Effector memory CD8-positive, alpha-beta T cell (primary cell): ENCODE measurements at regions not wholly inside any gene's neighbourhood (a gene's known extent, or its start where the extent isn't known, plus 50 kb on each side); places are given as distances from the start of the nearest gene placed in this dataset.

Source experiments
- ATAC-seq: fragments of 150-1000 bp; cut with Tn5 transposase; replicated peaks from 2 replicates; pipeline ENCODE4 v1.10.0; 2021; ENCODE audit warnings: mild to moderate bottlenecking, moderate library complexity
- DNase-seq, 3 experiments: peaks; one replicate each; pipeline ENCODE4 v3.0.0; 2021
- H3K27ac Mint-ChIP-seq, 2 donors: one replicate each; pipeline ENCODE4 v1.8.0; 2022; ENCODE audit warnings: mild to moderate bottlenecking in 2 of 2, mixed read lengths in 2 of 2, moderate library complexity in 2 of 2
- H3K27me3 Mint-ChIP-seq, 2 donors: one replicate each; pipeline ENCODE4 v1.8.0; 2022; ENCODE audit warnings: mixed read lengths in 2 of 2
- H3K36me3 Mint-ChIP-seq: one replicate; pipeline ENCODE4 v1.8.0; 2022; ENCODE audit warnings: mild to moderate bottlenecking, moderate library complexity, mixed read lengths; ENCODE audit not compliant: insufficient read depth
- H3K4me1 Mint-ChIP-seq, 2 donors: one replicate each; pipeline ENCODE4 v1.8.0; 2022; ENCODE audit warnings: low read depth in 2 of 2, mixed read lengths in 2 of 2
- H3K4me3 Mint-ChIP-seq, 2 donors: one replicate each; pipeline ENCODE4 v1.8.0; 2022; ENCODE audit warnings: mild to moderate bottlenecking in 2 of 2, mixed read lengths in 2 of 2, moderate library complexity in 2 of 2
- H3K9me3 Mint-ChIP-seq, 2 donors: one replicate each; pipeline ENCODE4 v1.8.0; 2022; ENCODE audit warnings: mixed read lengths in 2 of 2

GRCh38 chr1:18552631-18553030 lies 71.9 kb downstream of the KLHDC7A start:
- ATAC-seq (no peak), DNase-seq (no peak)
- Mint-ChIP-seq H3K27ac (no peak overlapping the region), H3K4me1 (peaks cover 3% of the 10 kb centered on the region in 2 donors), H3K36me3 (no peaks in the 10 kb centered on the region), H3K9me3 (no peaks in the 10 kb centered on the region), H3K4me3 (no peak overlapping the region), H3K27me3 (peaks cover 45 to 68% of the 10 kb centered on the region in 2 donors)

- Mint-ChIP-seq H3K36me3 (no peaks in the 10 kb centered on the region), H3K4me1 (peaks cover 9 to 10% of the 10 kb centered on the region in 2 donors), H3K9me3 (no peaks in the 10 kb centered on the region), H3K4me3 (no peak overlapping the region), H3K27ac (no peak overlapping the region), H3K27me3 (peaks cover 49 to 70% of the 10 kb centered on the region in 2 donors)
- no peak for ATAC-seq
- DNase-seq = no peak
Measured at GRCh38 chr1:18553388-18553787, 72.7 kb downstream of the KLHDC7A start.

DNA sequence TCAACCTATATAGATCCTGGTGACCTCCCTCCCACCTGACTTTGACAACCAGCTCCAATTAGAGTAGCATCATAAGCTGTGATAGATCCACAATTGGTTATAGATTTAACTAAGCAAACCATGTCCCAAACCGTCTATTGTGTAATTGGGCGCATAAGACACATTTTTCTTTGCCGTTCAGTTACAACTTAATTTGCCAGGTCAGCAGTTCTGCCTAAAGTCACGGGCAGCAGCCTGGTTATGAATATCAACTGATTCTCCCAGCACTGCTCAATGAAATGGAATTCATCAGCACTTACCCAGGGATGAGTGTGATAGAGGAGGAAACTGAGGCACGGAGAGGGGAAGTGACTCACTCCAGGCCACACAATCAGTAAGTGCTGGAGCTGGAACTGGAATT lies 73.4 kb downstream of the KLHDC7A start:
- Mint-ChIP-seq H3K4me1 (peaks cover 9 to 10% of the 10 kb centered on the region in 2 donors), H3K9me3 (no peaks in the 10 kb centered on the region), H3K27ac (no peak overlapping the region), H3K36me3 (no peaks in the 10 kb centered on the region), H3K4me3 (no peak overlapping the region), H3K27me3 (peaks cover 54 to 77% of the 10 kb centered on the region in 2 donors)
- DNase-seq (no peak), ATAC-seq (no peak)

DNA sequence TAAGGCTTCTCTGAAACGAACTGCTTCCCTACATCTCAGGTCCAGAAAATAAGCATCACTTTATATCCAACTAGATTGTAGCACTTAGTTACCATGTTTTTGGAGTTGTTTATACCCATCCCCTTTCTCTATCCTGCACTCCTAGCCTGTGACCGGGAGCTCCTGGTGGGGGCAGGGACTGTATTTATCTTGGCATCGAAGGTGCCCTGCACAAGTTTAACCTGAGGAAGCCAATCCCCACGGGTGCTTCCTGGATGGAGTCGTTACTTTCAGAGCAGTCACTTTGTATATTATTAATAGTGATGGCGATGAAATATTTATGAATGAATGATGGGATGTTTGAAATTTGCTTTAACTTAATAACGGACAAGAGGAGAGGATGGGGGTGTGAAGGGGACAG lies 73.9 kb downstream of the KLHDC7A start:
- Mint-ChIP-seq H3K27me3 (peaks cover 59 to 82% of the 10 kb centered on the region in 2 donors), H3K9me3 (no peaks in the 10 kb centered on the region), H3K36me3 (no peaks in the 10 kb centered on the region), H3K4me3 (no peak overlapping the region), H3K4me1 (peaks cover 9 to 10% of the 10 kb centered on the region in 2 donors), H3K27ac (no peak overlapping the region)
- ATAC-seq (no peak), DNase-seq (no peak)

DNA sequence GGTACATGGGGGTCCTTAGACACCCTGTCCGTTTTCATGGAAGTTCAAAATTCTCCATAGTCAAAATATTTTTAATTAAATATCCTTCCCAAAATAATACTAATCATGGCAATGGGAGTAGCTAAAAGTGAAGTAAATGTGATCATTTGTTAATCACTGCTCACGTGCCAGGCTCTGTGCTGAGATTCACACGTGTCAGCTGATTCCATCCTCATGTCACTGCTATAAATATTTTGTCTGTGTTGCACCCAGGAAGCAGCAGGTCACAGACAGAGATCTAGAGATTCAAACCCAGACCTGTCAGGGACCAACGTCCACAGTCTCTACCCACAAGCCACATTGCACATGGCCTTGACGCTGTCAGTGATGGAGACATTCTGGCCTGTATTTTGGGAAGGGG lies 74.3 kb downstream of the KLHDC7A start:
- Mint-ChIP-seq H3K9me3 (no peaks in the 10 kb centered on the region), H3K27ac (no peak overlapping the region), H3K4me3 (no peak overlapping the region), H3K27me3 (peaks cover 64 to 82% of the 10 kb centered on the region in 2 donors), H3K4me1 (peaks cover 9 to 10% of the 10 kb centered on the region in 2 donors), H3K36me3 (no peaks in the 10 kb centered on the region)
- ATAC-seq (no peak), DNase-seq (no peak)

- H3K4me3 Mint-ChIP-seq = no peak overlapping the region
- no peaks in the 10 kb centered on the region for H3K36me3 Mint-ChIP-seq
- peaks cover 72 to 91% of the 10 kb centered on the region in 2 donors for H3K27me3 Mint-ChIP-seq
- no peak overlapping the region for H3K27ac Mint-ChIP-seq
- no peaks in the 10 kb centered on the region for H3K9me3 Mint-ChIP-seq
- peaks cover 9 to 10% of the 10 kb centered on the region in 2 donors for H3K4me1 Mint-ChIP-seq
- DNase-seq (no peak), ATAC-seq (no peak)
Measured at GRCh38 chr1:18556364-18556763, 74.3 kb upstream of the PAX7 start.

DNA sequence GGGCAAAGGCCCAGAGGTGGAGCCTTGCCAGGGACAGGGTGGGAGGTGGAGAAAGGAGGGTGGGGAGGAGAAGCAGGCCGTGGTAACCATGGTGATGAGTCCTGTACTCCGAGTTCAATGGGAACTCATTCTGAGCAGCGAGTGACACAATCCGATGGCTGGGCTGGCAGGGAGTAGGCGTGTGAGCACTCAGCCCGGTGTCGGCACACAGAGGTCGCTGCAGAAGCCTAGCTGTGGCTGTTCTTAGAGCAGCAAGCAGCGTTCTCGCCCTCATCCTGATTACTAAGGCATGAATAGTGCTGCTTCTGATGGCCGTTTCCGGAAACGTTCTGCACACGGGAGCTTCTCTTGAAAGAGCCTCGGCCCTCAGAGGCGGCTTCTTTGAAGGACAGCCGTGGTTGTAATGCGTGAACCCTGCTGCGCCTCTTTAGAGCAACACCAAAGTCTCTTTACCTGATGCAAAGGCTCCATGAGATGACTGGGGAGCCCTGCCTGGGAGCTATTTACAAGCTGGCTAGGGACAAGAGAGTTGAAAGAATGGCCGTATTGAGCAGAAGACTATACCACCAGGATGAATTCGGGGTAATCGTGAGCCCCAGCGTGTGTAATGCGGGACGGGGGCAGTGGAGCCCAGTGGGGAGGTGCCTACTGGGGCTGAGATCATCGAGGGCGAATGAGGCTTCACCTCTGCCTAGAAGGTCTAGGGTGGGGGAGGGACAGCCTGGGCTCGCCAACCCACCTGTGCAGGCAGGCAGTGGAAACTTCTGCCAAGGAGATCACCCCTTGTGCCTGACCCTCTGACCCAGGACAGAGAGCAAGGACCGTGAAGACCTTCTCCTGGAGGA lies 72.8 kb upstream of the PAX7 start:
- Mint-ChIP-seq H3K27ac (no peak overlapping the region), H3K36me3 (no peaks in the 10 kb centered on the region), H3K4me1 (peaks cover 9 to 10% of the 10 kb centered on the region in 2 donors), H3K9me3 (no peaks in the 10 kb centered on the region), H3K27me3 (peaks cover 79 to 98% of the 10 kb centered on the region in 2 donors), H3K4me3 (peak overlapping the region in 1 of 2 donors; percentile 25)
- no peak for ATAC-seq
- DNase-seq = no peak

DNA sequence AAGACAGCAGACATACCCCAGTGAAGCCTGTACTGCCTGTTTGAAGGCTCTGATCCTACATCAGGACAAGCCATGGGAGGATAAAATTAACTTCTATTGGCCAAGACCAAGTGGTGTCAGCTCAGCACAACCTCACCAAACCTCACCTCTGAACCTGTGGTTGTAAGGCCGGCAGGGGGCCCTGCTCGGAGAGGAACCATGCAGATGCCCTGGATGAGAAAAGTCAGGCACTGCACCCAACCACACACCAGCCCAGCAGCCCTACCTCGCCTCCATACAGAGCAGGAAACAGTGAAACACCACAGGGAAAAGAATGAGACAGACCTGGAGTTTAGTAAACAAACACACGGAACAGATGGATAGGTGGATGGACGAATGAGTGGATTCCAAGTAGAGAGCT lies 70.0 kb upstream of the PAX7 start:
- no peak for ATAC-seq
- Mint-ChIP-seq H3K4me1 (peaks cover 9 to 10% of the 10 kb centered on the region in 2 donors), H3K9me3 (no peaks in the 10 kb centered on the region), H3K27ac (no peak overlapping the region), H3K4me3 (no peak overlapping the region), H3K36me3 (no peaks in the 10 kb centered on the region), H3K27me3 (peaks cover 72 to 94% of the 10 kb centered on the region in 2 donors)
- no peak for DNase-seq

DNA sequence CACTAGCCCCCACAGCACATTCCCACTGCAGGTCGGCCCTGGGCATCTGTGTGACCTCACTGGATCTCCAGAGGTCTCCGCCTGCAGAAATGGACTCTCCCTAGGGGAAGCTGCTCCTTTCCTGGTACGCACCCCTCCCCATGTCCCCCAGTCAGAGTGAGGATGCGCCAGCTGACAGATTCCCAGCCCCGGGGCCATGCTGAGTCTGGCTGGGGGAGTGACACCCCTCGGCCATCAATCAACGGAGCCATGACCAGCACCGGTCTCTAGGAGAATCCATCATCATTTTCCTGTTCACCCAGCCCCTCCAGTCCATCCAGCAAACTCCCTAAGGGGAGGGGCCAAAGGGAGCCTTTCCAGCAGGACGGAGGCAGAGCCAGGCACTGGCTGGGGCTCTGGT lies 68.7 kb upstream of the PAX7 start:
- H3K27ac Mint-ChIP-seq = no peak overlapping the region
- H3K36me3 Mint-ChIP-seq = no peaks in the 10 kb centered on the region
- peaks cover 67 to 94% of the 10 kb centered on the region in 2 donors for H3K27me3 Mint-ChIP-seq
- H3K4me1 Mint-ChIP-seq = peaks cover 8 to 10% of the 10 kb centered on the region in 2 donors
- H3K9me3 Mint-ChIP-seq = no peaks in the 10 kb centered on the region
- no peak overlapping the region for H3K4me3 Mint-ChIP-seq
- no peak for DNase-seq
- ATAC-seq = no peak

DNA sequence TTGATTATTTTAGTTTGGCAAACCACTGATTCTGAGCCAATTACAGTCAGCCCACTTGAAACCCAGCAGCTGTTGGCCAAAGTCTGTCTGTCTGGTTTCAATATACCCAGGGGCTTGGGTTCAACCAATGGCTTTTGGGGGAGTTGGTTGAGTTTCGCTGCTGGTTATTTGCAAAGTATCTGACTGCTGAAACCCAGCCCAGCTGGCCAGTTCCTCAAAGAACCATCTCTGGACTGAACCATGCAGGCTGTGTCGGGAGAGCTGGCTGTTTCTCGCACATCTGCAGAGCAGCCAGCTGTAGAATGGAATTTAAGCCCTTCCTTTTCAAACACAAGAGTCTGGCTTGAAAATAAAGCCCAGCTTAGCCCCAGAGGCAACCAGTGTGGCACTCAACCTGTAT lies 66.0 kb upstream of the PAX7 start:
- Mint-ChIP-seq H3K27me3 (peaks cover 55 to 79% of the 10 kb centered on the region in 2 donors), H3K27ac (no peak overlapping the region), H3K4me1 (no peaks in the 10 kb centered on the region), H3K9me3 (peaks cover 0 to 3% of the 10 kb centered on the region in 2 donors), H3K36me3 (no peaks in the 10 kb centered on the region), H3K4me3 (no peak overlapping the region)
- ATAC-seq (no peak), DNase-seq (no peak)

- Mint-ChIP-seq H3K9me3 (peaks cover 0 to 3% of the 10 kb centered on the region in 2 donors), H3K36me3 (no peaks in the 10 kb centered on the region), H3K4me1 (no peaks in the 10 kb centered on the region), H3K4me3 (no peak overlapping the region), H3K27me3 (peaks cover 58 to 79% of the 10 kb centered on the region in 2 donors), H3K27ac (no peak overlapping the region)
- DNase-seq = no peak
- no peak for ATAC-seq
Measured at GRCh38 chr1:18565321-18565720, 65.3 kb upstream of the PAX7 start.

- H3K36me3 Mint-ChIP-seq = no peaks in the 10 kb centered on the region
- no peak overlapping the region for H3K4me3 Mint-ChIP-seq
- peaks cover 4% of the 10 kb centered on the region in 2 donors for H3K4me1 Mint-ChIP-seq
- H3K27ac Mint-ChIP-seq = no peak overlapping the region
- DNase-seq = no peak
- peaks cover 0 to 3% of the 10 kb centered on the region in 2 donors for H3K9me3 Mint-ChIP-seq
- H3K27me3 Mint-ChIP-seq = peaks cover 48 to 73% of the 10 kb centered on the region in 2 donors
- no peak for ATAC-seq
Measured at GRCh38 chr1:18568489-18568888, 62.2 kb upstream of the PAX7 start.

DNA sequence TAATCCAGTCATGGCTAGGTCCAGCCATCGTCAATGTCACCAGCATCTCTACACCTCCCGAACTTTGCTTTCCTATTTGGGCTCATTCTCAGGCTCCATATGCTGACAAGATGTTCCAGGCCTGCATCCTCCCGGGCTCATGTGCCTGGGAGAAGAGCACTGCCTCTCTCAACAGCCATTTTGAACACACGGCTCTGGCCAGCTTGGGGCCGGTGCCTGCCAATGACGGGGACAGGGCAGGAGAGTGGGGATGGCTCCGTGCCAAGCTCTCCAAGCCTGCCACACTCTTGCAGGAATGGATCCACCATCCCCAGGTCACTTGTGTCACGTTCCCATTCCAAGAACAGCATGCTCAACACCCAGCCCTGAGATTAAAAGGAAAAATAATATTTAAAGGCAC lies 61.4 kb upstream of the PAX7 start:
- ATAC-seq = no peak
- Mint-ChIP-seq H3K9me3 (peaks cover 0 to 3% of the 10 kb centered on the region in 2 donors), H3K27me3 (peaks cover 47 to 74% of the 10 kb centered on the region in 2 donors)

GRCh38 chr1:18569811-18570545 lies 60.7 kb upstream of the PAX7 start:
- DNase-seq = no peak
- peaks cover 4 to 7% of the 10 kb centered on the region in 2 donors for H3K4me1 Mint-ChIP-seq
- ATAC-seq = no peak
- H3K4me3 Mint-ChIP-seq = no peak overlapping the region
- peaks cover 47 to 72% of the 10 kb centered on the region in 2 donors for H3K27me3 Mint-ChIP-seq
- H3K9me3 Mint-ChIP-seq = peaks cover 0 to 3% of the 10 kb centered on the region in 2 donors
- no peaks in the 10 kb centered on the region for H3K36me3 Mint-ChIP-seq
- H3K27ac Mint-ChIP-seq = no peak overlapping the region

More for the DNA sequence above, 61.4 kb upstream of the PAX7 start:
- no peak for DNase-seq
- H3K36me3 Mint-ChIP-seq = no peaks in the 10 kb centered on the region
- H3K4me1 Mint-ChIP-seq = peaks cover 4 to 7% of the 10 kb centered on the region in 2 donors
- H3K4me3 Mint-ChIP-seq = no peak overlapping the region
- H3K27ac Mint-ChIP-seq = no peak overlapping the region
